NCI-H226 (cell line): ENCODE measurements at regions not wholly inside any gene's neighbourhood (a gene's known extent, or its start where the extent isn't known, plus 50 kb on each side); places are given as distances from the start of the nearest gene placed in this dataset.

ENCODE experiments used
- DNase-seq: peaks from one replicate; pipeline ENCODE4 v3.0.0-alpha.2; 2015

GRCh38 chr20:60249436-60249835 is 291.2 kb downstream of the CDH26 start:
- peak; percentile 91 for DNase-seq

- DNase-seq, result no peak
These were observed 292.0 kb downstream of the CDH26 start for GRCh38 chr20:60250251-60250650.

- DNase-seq, result no peak
These were observed 294.6 kb downstream of the CDH26 start for GRCh38 chr20:60252866-60253265.

- no peak for DNase-seq
These were observed 295.2 kb downstream of the CDH26 start for GRCh38 chr20:60253471-60253870.

DNA sequence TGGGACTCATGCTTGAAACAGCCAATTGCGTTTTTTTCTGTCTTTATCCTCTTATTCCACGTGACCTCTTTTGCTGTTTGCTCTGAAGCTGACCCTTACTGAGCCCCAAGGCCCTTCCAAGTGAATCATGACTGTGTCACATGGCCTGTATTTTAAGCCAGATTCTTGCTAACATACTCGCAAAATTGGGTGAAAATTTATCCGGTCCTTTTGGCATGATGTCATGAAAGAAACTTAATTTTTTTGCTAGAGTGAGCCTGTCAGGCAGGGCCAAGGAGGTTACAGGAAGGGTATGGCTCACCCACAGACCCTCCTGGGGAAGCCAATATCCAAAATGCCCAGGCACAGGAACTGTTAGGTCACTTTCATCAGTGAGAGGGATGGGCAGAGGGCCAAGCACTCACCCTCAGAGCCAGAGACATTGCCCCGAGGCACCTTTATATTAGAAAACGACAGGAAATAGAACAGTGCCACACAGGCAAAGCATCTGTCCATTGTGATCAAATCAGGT is 296.7 kb downstream of the CDH26 start:
- no peak for DNase-seq

DNA sequence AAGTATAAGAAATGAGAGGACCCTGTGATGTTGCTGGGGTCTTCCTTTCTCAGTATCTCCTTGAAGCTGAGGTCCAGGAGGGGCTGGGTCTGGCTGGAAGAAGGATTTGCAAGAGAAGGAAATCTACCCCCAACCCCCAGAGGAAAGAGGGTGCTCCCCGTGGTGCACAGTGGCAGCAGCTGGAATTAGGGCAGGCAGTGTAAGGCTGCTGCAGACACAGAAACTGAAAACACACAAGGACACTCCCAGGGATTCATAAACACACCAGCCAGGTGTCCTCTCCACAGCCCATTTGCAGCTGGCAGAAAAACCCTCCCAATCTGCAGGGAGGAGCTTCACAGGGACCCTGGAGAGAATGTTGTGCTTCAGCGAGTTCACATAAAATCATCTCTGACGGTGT is 297.2 kb downstream of the CDH26 start:
- no peak for DNase-seq

DNA sequence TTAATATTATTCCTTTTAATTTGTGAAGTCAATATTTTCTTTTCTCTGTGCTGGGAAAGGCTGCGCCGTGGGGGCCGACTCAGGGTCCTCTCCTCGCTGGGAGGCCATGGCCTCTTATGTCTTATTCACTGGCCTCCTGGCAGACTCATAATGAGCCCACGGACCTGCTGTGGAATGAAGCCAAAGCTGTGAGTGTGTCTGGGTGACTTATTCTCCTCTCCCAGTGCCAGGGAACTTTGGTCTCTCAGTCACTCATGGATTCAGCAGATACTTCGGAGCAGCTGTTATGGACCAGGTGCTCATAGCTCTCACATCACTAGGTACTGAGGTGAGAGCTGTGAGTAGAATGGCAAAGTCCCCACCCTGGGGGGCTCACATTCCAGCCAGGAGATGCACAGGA is 297.6 kb downstream of the CDH26 start:
- DNase-seq, result no peak

DNA sequence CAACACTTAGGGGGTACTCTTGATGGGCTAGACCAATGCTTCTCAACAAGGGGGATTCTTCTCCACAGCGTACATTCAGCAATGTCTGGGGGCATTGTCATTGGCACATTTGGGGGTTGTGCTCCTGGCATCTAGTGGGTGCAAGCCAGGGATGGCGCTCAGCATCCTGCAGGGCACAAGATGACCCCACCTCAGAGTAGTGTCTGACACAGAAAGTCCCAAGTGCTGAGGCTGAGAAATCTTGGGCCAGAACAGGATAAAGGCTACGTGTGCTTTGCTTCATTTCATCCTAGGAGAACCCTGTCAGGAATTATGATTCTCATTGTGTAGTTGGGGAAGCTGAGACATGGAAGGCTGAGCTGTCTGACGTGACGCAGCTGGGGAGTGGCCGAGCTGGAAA is 298.6 kb downstream of the CDH26 start:
- DNase-seq, result no peak

DNA sequence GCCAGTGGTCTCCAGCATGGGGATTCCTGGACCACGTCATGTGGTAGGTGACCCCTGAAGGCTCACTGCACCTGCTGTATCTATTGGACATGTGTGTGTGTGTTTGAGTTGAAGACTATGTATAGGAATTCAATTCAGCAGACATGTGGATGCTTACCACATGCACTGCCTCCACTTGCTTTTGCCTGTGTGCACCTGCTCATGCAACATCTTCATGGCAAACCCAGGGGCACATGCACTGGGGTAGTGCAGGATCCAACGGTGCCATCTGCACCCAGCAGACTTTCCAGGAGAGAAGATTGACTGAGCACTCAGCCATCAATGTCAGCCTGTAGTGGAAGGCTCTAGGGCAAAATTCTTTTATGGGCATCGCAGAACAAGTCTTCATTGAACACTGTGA is 299.4 kb downstream of the CDH26 start:
- no peak for DNase-seq

DNA sequence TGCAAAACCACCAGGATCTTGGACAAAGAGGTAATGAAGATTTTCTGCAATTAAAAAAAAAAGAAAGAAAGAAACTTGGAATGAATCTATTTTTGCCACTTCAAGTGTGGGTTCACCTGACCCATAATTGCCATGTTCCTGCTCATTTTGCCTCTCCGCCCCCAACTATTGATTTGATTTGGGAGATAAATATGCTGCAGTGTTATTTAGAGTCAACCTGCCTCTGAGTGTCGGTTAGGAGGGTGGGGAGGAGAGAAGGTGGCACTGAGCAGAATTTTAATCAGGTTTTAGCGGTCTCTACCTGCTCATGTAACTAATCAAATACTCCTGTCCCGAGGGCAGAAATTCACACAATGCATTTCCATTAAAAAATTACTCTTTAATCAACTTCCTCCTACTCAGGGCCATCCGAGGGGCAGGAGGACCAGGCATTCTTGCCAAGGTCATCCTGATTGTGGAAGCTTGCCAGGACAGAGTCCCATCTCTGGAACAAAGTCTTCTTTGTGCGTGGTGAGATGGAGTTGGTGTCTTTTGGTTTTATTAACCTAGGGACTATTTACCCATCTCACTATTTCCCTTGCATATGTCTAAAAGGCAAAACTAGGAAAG is 300.1 kb downstream of the CDH26 start:
- no peak for DNase-seq

DNA sequence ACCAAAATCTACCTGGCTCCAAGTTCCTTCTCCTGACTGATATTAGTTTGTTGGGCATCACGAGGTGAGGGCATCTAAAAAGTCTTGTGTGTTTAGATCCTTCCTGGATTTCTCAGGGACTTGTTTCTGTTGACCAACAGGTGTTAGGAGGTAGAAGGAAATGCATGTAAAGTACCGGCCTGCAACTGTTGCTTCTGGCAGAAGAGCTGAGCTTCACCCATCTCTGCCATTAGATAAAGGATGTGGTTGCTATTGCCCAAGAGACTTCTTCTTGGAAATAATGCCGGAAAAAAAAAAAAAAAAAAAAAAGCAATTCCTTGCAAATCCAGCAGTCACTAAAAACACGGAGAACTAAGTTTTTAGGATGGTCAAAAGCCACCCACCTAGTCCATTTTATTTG is 303.1 kb downstream of the CDH26 start:
- no peak for DNase-seq

GRCh38 chr20:60262967-60263603 is 304.9 kb downstream of the CDH26 start:
- DNase-seq, result peak; percentile 16

DNA sequence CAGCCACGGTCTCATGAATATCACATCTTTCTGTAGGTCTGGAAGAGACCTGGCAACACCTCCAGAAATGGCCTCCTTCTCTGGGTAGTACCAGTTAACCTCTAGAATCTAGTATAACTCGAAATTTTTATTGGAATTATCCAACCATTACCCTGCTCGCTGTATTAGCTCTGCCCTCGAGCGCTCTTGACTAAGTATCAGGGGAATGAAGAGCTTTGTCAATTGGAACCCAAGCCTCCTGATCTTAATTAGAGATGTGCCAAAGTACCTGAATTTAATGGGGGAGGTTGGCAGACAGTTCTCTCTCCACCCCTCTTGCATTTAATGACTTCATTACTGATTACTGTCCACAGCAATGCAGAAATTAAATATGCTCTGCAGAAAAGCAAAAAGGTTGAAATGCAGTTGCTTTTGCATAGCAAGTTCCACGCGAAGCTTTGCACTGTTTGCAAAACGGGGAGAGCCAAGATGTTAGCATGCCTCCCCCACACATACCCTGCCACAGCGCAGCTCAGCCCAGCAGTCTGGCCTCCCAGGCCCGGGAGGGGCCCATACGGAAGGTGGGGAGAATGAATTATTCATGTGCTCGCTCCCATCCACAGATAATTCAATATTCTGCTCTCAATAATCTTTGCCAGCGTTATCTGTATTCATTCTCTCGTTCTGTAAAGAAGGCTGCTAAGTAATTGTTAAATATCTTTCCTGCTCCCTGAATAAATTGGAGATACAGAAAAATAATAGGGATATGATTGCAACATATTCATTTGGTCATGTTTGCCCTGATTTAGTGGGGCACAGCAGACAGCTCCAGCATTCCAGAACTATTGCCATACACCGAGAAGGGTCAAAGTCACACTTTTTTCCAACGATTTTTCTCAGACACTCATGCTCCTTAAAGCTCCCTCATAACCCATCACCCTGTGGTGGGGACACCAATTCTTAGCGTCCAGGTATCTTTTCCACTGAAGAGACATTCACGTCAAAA is 305.8 kb downstream of the CDH26 start:
- no peak for DNase-seq

GRCh38 chr20:60266177-60266823 is 308.1 kb downstream of the CDH26 start:
- no peak for DNase-seq

DNA sequence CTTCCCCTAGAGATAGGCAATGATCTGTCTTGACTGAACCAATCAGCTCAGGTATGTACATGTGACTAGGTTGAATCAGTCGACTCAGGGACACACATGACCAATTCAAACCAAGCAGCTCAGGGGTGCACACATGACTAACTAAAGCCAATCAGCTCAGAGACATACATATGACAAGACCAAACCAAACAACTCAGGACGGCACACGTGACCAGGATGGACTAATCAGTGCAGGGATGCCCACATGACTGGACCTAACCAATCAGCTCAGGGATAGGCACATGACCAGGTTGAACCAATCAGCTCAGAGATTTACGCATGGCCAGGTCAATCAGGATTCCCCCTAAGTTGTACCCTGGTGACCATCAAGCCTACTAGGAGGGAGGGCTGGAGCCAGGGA is 310.3 kb downstream of the CDH26 start:
- no peak for DNase-seq

DNA sequence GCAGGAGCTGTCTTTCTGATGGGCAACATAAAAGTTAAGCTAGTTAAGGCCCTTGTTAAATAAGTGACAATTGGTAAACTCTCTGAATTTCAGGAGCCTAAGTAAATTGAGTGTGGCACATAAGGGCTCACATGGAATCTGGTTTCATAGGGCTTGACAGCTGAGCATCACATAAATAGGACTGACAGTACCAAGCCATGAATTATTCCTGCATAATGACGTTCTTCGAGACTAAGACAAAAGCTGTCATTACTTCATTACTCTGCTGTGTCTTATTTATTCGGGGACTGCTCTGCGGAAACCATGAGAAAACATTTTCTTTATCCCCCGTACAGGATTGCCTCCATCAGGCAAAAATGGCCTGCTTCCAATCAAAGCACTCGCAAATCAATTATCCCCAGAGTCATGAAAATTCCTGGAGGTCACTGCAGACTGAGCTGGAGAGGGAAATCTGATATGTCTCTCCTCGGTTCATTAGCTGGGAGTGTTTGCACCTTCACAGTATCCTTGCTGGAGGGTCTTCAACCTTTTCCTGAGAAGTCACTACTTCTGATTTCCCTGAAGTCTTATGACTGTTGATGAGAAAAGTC is 311.4 kb downstream of the CDH26 start:
- no peak for DNase-seq

DNA sequence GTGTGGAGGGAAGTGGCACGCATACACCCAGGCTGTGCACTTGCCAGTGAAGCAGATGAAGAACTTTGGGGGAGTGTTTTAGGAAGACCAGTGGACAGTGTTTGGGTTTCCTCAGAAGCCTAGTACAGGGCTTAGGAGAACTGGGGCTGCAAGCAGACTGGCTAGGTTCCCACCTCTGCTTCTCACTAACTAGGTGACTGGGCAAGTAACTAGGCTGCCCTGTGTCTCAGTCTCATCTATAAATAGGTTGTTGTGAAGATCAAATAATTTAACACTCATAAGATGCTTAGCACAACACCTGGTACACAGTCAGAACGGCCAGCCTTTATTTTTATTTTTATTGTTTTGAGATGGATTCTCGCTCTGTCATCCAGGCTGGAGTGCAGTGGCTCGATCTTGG is 312.1 kb downstream of the CDH26 start:
- DNase-seq, result no peak

GRCh38 chr20:60271597-60271996 is 313.4 kb downstream of the CDH26 start:
- no peak for DNase-seq

DNA sequence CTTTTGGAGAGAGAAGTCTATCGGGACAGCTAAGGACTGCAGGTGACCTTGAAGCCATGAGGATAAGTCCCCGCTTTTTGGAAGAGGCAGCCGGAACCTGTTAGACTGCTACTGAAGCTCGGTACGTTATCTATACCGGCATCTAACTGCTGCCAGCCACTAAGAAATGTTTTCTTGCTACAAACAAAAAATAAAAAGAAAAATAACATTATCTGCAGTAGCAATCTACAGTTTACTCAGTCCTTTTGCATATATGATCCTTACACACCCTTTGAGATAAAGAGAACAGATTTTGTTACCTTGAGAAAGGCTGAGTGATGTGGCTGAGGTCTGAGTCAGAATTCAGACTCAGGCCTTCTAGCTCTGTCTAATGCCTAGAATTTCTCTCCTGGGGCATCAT is 314.6 kb downstream of the CDH26 start:
- no peak for DNase-seq

DNA sequence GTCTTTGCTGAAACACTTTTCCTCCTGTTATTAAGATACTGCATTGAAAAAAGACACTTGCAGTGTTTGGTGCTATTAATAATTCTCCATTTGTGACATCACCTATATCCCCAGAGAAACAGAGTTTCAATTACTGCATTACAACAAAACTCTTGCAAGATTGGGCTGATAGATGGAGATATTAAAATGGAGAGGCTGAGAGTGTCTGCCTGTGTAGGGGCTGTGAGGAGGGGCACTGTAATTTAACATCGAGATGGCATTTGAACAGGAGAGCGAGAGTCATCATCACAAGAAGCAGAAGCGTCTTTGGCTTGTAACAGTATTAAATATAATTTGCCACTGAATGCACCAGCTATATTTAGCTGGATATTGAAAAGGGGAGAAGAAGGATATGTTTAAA is 316.5 kb downstream of the CDH26 start:
- no peak for DNase-seq

- DNase-seq, result no peak
These were observed 323.1 kb downstream of the CDH26 start for GRCh38 chr20:60281295-60281694.

DNA sequence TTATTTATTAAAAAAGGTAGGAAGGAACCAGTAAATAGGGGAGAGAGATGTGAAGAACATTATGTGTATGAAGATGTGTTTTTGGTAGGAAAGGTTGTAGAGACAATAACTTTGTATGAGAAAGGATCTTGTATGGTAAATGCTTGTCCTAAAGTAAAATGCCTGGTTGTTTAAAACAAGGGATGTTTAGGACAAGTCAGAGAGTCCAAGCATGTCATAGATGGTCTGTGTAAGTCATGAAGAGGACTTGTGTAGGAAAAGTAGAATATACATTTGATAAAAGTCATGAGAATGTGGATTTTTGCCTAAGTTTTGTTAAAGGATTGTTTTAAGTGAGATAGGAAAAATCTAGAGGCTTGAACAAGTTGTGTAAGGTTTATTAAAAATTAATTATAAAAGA is 325.1 kb downstream of the CDH26 start:
- DNase-seq, result no peak

DNA sequence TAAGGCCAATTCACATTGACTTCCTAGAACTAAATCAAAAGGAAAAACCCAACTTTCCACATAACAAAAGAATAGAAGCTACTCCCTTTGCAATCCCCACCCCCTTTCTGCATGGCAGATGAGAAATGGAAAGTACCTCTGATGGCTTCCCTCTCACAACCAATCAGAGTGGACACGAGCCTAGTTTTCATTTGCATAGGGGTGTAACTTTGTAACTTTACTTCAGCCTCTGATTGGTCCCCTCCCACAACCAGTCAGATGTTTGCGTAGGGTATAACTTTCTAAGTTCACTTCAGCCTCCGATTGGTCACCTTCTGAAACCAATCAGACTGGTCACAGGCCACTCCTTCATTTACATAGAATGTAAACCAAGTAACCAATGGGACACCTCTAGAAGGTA is 328.5 kb downstream of the CDH26 start:
- DNase-seq, result no peak
